ENCODE measurements at regions not wholly inside any gene's neighbourhood (a gene's known extent, or its start where the extent isn't known, plus 50 kb on each side); places are given as distances from the start of the nearest gene placed in this dataset.

- H3K27ac Mint-ChIP-seq: no peak overlapping the region
- H3K27ac ChIP-seq (ENCODE audit: low read depth, low read length): no peak overlapping the region
- peaks cover 4% of the 10 kb centered on the region for H3K27me3 Mint-ChIP-seq (ENCODE audit: insufficient read depth)
- no peaks in the 10 kb centered on the region for H3K36me3 ChIP-seq (ENCODE audit: control insufficient read depth, insufficient read depth, low read length)
- H3K4me3 Mint-ChIP-seq: no peak overlapping the region
- H3K9ac ChIP-seq (ENCODE audit: extremely low read depth, low read length, poor library complexity, severe bottlenecking): no peak overlapping the region
- H3K9me3 ChIP-seq (ENCODE audit: control insufficient read depth, low read length): peaks cover 7% of the 10 kb centered on the region
- no peak for DNase-seq
- peaks cover 3% of the 10 kb centered on the region for H3K9me3 Mint-ChIP-seq
- no peak overlapping the region for H3K4me3 ChIP-seq (ENCODE audit: low read length)
- TF ChIP-seq CTCF (conservative IDR thresholded peaks at IDR 0.05): no peak
- peaks cover 5% of the 10 kb centered on the region for H3K4me1 Mint-ChIP-seq
- H3K27me3 ChIP-seq (ENCODE audit: control insufficient read depth, insufficient read depth, low read length, poor library complexity, severe bottlenecking): no peaks in the 10 kb centered on the region
- H3K36me3 Mint-ChIP-seq (ENCODE audit: low read depth): no peaks in the 10 kb centered on the region
- no peaks in the 10 kb centered on the region for H3K4me1 ChIP-seq (ENCODE audit: control insufficient read depth, insufficient read depth, low read length)
- WGBS, 2 experiments (ENCODE audit: insufficient coverage in 1 of 2, insufficient read length in 1 of 2): 94 to 97% methylated on average over 5 to 8 of the region's 8 CpGs
Measured at GRCh38 chr7:92932450-92932849, 96.1 kb upstream of the CDK6 start.

- Histone ChIP-seq H3K9me3 (ENCODE audit: control insufficient read depth, low read length) (peaks cover 23% of the 10 kb centered on the region), H3K27ac (ENCODE audit: low read depth, low read length) (no peak overlapping the region), H3K36me3 (ENCODE audit: control insufficient read depth, insufficient read depth, low read length) (no peaks in the 10 kb centered on the region), H3K4me1 (ENCODE audit: control insufficient read depth, insufficient read depth, low read length) (no peaks in the 10 kb centered on the region), H3K4me3 (ENCODE audit: low read length) (no peak overlapping the region), H3K27me3 (ENCODE audit: control insufficient read depth, insufficient read depth, low read length, poor library complexity, severe bottlenecking) (no peaks in the 10 kb centered on the region), H3K9ac (ENCODE audit: extremely low read depth, low read length, poor library complexity, severe bottlenecking) (no peak overlapping the region)
- Mint-ChIP-seq H3K27me3 (ENCODE audit: insufficient read depth) (peaks cover 4% of the 10 kb centered on the region), H3K4me3 (no peak overlapping the region), H3K9me3 (peaks cover 8% of the 10 kb centered on the region), H3K27ac (no peak overlapping the region), H3K4me1 (peaks cover 15% of the 10 kb centered on the region), H3K36me3 (ENCODE audit: low read depth) (no peaks in the 10 kb centered on the region)
- DNase-seq: no peak
- no peak for TF ChIP-seq CTCF (conservative IDR thresholded peaks at IDR 0.05)
- WGBS, 2 experiments (ENCODE audit: insufficient coverage in 1 of 2, insufficient read length in 1 of 2): 78 to 89% methylated on average over 1 of the region's 1 CpG
Measured at GRCh38 chr7:92930404-92930803, 94.0 kb upstream of the CDK6 start.

GRCh38 chr7:92926697-92927044, 90.3 kb upstream of the CDK6 start:
- H3K4me1 ChIP-seq (ENCODE audit: control insufficient read depth, insufficient read depth, low read length): no peaks in the 10 kb centered on the region
- Mint-ChIP-seq H3K36me3 (ENCODE audit: low read depth) (peaks cover 2% of the 10 kb centered on the region), H3K27me3 (ENCODE audit: insufficient read depth) (peaks cover 2% of the 10 kb centered on the region), H3K4me1 (peaks cover 26% of the 10 kb centered on the region), H3K4me3 (peak overlapping the region; percentile 26), H3K9me3 (peaks cover 44% of the 10 kb centered on the region), H3K27ac (peak overlapping the region; percentile 55)
- H3K27ac ChIP-seq (ENCODE audit: low read depth, low read length): no peak overlapping the region
- H3K36me3 ChIP-seq (ENCODE audit: control insufficient read depth, insufficient read depth, low read length): no peaks in the 10 kb centered on the region
- no peak for DNase-seq
- no peak for TF ChIP-seq CTCF (conservative IDR thresholded peaks at IDR 0.05)
- H3K27me3 ChIP-seq (ENCODE audit: control insufficient read depth, insufficient read depth, low read length, poor library complexity, severe bottlenecking): no peaks in the 10 kb centered on the region
- H3K9me3 ChIP-seq (ENCODE audit: control insufficient read depth, low read length): peaks cover 35% of the 10 kb centered on the region
- H3K9ac ChIP-seq (ENCODE audit: extremely low read depth, low read length, poor library complexity, severe bottlenecking): no peak overlapping the region
- 89 to 95% methylated on average over 6 to 8 of the region's 8 CpGs for WGBS, 2 experiments (ENCODE audit: insufficient coverage in 1 of 2, insufficient read length in 1 of 2)
- H3K4me3 ChIP-seq (ENCODE audit: low read length): peak overlapping the region; percentile 53

Measured in endodermal cell (in vitro differentiated cells).